Hematopoietic multipotent progenitor cell treated with erythropoietin and hydrocortisone succinate and interleukin-3 and kit ligand, for 4 days (in vitro differentiated cells): ENCODE measurements at regions not wholly inside any gene's neighbourhood (a gene's known extent, or its start where the extent isn't known, plus 50 kb on each side); places are given as distances from the start of the nearest gene placed in this dataset.

Experiments used
- DNase-seq: peaks from one replicate; pipeline ENCODE4 v3.0.0-alpha.2; 2015

DNA sequence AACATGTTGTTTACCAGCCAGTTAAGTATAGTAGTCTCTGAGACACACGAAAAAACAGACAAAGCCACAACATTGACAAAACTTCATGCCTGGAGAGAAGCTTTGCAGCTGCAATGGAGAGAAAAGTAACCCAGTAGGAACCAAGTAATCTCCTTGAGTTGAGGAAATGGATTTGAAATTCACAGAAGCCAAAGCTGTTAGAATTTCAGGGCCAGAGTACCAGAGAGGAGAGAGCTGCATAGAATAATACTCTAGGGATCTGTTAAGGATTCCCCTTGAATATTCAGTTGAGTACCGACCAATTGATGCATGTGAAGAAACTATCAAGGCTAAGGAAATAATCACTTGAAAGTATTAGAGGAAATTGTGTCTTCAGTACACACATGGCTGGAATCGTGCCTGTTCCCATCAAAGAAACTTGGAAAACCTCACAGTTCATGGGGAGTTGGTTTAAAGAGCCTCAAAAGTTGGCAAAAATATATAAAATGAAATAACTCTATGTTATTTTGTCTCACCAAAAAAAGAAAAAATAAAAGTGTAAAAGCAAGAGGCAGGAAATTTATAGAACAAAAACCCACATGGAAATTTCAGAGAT lies 324.0 kb upstream of the NEGR1 start:
- DNase-seq = no peak

DNA sequence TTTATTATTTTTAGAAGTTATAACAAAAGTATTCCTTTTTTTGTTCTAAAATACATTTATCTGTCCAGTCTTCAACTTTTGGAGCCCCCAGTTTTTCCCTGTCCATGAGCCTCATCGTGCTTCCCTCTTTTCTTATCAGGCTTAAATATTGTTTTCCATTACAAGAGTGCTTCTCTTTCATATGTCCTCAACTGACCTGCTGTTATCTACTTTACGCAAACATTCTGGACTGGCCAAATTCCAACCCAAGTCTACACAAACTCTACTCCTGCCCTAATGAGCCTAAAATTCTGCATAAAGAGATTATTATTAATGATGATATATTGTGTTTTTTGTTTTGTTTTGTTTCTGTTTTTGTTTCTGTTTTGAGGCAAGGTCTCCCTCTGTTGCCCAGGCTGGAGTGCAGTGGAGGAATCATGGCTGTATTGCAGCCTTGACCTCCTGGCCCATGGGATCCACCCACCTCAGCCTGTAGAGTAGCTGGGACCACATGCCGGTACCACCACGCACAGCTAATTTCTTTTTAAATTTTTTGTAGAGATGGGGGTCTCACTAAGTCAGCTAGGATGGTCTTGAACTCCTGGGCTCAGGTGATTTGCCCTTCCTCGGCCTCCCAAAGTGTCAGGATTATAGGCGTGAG lies 318.8 kb upstream of the NEGR1 start:
- DNase-seq = peak; percentile 32

DNA sequence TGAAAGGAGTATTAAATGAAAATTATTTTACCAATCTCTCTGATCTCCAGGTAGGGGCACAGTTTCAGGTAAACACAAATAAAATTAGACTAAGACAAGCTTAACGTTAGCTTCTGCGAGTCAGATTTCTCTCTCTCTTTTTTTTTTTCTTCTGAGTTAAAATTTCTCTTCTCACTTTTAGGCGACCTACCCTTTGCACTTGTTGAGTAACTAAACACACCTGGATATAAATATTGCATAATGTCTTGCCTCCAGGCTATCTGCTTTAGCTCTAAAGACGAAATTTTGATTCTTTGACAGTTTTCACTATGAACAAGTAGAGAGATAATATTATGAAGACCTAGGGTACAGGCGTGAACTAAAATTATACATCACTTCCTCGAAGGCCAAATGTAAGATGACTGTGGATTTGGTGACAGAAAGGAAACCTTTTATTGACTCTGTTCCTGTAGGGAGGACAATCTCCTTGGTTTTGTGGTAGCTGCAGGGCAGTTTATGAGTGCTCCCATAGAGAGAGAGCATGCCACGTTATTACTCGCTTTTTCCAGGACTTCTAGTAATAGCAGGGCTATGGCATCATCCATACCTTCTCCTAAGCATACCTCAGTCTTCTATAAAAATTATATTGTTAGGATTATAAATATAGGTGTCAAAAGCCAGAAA lies 303.8 kb upstream of the NEGR1 start:
- DNase-seq = no peak

DNA sequence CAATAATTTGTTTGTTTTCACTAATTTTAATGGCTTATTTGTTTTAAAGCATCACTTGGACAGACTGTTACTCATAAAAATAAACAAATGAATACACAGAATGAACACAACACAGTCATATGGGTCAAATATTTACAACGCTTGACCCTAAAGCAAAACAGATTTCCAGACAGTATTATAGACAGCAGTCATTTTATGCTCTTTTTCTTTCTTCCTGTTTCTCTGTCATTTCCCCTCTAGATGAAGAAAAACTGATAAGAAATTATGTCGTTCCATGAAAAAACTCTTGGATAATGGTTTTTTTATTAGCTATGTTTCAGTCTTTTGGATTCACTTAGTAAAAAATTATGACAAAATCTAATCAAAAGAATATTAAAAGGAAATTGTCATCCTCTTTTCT lies 297.3 kb upstream of the NEGR1 start:
- DNase-seq = no peak

DNA sequence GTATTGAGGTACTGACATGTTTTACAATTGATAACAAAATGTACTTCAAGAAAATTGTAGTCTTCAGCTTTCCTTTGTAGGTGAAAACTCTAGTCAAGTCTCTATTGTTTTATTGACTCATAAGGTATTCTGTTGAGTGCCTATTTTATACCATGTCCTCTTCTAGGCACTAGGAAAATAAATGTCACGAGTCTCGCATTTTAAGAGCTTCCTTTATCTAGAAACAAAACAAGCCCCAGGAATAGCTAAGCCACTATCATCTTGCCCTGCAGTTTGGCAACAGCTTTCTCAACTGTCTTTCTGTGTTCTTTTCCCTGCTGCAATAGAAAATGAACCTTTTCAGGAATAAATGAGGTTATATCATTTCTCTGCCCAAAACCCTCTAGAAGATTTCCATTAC lies 288.5 kb upstream of the NEGR1 start:
- DNase-seq = no peak

DNA sequence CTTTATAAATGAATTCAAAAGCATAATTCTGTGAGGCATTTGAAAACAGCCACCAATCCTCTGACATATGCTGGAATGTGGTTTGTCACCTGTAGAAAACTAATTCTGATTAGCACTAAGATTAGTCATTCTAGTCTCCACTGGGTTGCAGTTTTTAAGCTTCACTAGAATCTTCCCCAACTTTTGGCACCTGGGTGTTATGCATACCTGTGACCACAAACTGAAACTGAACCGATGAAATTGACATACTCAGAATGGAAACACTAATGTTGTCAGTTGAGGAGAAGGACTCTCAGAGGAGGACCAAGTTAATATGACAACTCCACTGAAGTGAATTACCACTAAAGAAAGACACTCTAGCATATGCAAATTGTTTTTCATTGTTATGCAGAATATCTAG lies 285.8 kb upstream of the NEGR1 start:
- no peak for DNase-seq

DNA sequence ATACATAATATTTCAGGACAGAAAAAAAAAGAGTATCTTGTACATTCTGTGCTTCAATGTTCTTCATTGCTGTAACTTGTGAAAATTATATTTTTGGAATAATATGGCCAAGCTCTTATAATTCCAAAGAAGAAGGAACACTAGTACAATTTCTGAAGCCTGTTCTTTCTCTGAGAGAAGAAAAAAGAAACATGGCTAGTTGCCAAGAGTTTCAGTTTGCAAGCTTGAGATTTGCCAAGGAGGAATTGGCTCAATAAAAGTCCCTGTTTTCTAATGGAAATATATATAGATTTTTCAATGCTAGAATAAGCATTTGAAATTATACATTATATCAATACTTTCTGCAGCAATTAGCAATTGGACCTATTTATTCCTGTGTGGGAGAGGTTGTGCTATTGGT lies 285.2 kb upstream of the NEGR1 start:
- DNase-seq = peak; percentile 2

DNA sequence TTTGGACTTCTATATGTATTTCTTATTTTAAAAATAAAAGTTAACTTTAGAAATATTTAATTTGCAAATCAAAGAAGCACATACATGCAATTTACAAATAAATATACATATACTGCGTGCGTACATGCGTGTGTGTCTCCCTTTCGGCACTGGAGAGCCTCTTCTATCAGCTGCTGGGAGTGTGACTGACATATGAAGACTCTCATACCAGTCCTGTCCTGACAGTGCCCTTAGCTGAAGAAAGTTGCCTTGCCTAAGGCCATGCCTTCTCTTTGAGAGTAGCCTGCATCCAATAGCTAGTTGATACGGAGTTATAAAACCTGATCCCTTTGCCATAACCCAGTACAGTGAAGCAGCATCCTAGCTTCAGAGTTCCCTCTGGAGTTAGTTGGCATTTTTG lies 282.4 kb upstream of the NEGR1 start:
- DNase-seq = no peak

DNA sequence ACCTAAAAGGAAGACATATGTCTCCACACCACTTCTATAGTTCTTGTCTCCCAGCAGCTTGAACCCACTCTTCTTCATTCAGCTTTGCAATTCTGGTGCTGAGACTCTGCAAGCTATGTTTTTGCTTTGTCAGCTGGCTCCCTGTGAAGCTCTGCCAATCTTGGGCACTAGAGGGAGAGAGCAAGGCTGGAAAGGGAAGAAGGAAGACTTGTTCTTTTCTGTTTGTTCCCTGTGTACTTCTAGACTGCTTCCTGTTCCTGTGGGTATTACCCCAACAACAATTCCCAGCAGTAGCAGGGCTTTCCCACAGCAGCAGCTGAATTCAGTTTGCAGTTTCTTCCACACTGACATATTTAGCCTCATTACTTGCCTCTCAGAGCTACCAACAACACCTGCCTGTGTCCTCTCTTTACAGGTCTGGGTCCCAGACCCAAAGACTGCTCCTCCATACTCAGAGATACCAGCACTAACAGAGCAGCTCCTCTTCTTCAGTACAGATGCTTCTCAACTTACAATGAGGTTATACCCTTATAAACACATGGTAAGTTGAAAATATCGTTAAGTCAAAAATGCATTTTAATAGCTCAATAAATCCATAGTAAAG lies 275.2 kb upstream of the NEGR1 start:
- peak; percentile 41 for DNase-seq

DNA sequence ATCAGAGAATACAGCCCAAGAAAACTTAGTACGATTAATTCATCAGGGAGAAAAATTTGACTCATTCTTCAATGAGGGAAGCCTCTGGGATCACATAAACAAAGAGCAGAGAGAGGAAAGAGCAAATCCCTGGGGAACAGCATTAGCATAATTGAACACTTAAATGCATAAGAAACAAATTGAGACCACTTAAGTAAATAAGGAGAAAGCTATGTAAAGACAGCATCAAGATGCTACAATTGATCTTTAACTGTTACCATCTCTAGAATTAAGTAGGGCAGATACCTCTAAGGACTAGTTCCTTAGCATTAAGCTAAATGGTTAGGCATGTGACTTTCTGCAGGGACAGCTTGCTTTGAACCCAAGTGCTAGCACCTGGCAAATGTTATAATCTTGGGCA lies 265.1 kb upstream of the NEGR1 start:
- no peak for DNase-seq

DNA sequence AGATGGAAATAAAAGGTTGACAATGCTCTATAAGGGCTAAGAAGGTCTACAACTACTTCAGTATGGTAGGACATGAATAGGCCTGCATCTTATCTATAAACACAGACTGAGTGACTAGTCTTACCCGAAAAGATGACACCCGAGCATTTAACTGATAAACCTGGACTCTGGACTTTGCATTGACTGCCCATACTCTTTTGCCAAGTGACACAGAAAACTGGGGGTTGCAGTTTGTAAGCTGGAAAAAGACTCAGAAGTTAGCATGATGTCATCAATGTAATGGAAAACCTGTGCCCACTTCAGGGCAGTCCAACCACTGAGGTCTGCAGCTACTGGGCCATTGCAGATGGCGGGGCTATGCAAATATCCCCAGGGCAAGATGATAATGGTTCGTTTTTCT lies 258.3 kb upstream of the NEGR1 start:
- peak; percentile 1 for DNase-seq

DNA sequence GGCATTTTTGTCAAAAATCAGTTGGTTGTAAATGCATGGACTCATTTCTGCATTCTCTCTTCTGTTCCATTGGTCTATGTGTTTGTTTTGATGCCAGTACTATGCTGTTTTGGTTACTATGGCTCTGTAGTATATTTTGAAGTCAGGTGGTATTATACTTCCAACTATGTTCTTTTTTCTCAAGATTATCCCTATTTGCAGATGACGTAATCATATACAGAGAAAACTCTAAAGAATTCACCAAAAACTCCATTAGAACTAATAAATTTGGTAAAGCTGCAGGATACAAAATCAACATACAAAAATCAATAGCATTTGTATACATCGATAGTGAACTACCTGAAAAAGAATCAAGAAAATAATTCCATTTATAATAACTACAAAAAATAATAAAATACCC lies 253.1 kb upstream of the NEGR1 start:
- no peak for DNase-seq

DNA sequence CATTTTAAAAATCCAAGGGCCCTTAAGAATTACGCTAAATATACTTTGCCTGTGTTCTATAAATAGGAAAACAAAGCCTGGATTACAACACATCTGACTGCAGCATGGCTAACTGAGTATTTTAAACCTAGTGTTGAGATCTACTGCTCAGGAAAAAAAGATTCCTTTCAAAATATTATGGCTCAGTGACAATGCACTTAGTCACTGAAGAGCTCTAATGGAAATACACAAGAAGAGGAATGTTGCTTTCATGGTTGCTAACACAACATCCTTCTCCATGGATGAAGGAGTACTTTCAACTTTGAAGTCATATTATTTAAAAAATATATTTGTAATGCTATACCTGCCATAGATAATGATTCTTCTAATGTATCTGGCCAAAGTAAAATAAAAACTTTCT lies 248.3 kb upstream of the NEGR1 start:
- DNase-seq = no peak

DNA sequence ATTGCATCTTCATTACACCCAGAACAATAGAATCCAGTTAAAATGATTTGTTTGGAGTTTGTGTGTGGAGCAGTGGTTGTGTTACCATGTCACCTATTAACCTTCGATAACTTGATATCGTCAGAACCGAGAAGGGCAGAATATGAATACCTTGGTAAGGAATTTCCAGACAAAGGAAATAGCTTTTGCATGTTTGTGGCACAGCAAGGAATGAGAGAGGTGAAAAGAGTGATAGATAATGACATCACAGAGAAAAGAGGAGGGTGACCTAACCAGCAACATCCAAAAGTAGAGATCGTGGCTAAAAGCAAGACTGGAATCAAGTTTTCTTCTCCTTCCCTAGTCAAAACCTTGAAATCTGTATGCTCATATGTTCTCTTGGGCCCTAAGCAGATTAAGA lies 244.6 kb upstream of the NEGR1 start:
- DNase-seq = no peak

DNA sequence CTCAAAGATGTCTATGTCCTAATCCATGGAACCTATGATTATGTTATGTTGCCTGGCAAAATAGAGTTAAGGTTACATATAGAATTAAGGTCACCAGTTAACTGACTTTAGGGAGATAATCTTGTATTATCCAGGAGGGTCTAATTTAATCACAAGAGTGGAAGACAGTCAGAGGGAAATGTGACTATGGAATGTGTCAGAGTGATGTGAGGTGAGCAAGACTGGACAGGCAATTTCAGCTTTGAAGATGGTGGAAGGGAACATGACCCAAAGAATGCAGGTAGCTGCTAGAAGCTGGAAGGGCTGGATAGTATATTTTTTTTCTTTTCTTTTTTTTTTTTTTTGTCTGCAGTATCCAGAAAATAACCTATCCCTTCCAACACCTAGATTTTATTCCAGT lies 241.7 kb upstream of the NEGR1 start:
- no peak for DNase-seq

DNA sequence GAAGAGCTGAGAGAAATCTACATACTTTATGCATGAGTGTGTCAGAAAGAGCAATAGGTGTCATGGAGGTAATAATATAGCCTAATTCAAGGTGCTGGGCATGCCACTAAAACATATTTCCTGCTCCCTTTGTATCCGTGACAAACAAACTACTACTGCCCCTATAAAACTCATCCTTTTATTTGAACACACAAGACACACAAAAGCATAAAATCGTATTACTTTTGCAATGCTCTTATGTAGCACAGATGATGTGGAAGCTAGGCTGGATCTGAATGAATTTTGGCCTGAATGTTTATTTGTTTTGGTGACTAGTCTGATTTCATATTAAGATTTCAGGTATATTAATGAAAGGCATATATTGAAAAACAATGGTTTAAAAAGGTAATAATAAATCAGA lies 239.3 kb upstream of the NEGR1 start:
- DNase-seq = no peak

DNA sequence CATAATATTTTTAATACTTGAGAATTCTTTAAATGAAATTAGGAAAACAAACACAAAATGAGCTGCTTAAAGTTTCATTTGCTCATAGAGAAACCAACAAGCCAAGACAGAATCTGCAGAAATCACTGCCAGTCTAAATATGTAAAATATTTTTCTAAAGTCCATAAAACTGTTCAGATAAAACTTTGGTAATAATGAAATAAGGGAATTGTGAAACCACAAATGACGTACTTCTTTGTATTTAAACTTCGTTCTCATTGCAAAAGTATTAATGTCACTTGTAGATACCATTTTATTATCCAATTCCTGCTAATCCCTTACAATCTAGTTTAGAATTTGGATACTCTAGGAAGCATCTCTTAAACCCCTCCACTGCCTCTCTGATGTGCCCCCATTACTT lies 234.5 kb upstream of the NEGR1 start:
- DNase-seq = no peak

DNA sequence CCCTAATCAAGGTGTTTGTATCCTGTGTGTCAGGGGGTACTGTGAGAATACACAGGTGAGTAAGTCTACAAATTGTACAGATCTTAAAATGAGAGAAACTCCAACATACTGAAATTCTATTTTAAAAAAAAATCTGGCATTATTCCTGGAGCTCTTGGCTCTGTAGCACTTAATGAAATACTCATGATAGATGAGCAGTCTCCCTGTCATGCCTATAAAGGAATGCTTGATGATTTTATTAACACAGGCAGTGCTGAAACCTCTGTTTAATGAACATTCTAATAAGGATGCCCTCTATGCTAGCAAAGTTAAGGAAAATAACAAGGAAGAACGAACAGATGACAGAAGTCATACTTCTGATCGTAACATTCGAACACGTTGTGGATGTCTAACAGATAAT lies 233.9 kb upstream of the NEGR1 start:
- no peak for DNase-seq

DNA sequence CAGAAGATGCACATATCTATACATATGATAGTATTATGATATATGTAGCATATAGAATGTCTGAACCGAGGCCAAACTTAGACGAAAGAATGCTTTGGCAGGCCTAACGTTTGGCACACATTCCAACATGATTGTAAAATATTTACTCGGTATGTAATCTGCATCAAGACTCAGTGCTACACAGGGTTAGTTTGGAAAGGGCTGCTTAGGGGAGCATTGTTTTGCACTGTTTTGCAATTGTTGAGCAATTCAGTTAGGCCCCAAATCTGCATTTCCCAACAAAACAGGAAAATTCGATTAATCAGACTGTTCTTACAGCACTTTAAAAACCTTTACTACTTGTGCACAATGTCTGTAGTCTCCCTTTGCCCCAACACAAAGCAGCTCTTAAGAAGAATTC lies 216.0 kb upstream of the NEGR1 start:
- DNase-seq = no peak

DNA sequence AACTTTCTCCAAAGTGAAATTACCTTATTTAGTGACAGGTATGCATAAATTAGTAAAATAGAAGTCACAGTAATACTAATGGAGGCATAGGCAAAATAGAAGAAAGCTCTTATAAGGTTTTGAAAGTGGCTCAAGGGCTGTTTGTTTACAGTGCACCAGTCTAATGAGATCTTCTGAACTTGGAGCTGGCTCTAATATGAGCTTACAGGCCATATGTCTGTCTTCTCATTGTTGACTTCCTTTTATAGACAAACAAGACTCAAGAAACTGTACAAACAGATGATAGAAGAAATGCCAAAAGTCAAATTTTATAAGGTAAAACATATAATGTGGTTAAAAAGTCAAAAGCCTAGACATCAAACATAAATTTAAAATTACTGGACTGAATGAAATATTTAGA lies 207.5 kb upstream of the NEGR1 start:
- no peak for DNase-seq

DNA sequence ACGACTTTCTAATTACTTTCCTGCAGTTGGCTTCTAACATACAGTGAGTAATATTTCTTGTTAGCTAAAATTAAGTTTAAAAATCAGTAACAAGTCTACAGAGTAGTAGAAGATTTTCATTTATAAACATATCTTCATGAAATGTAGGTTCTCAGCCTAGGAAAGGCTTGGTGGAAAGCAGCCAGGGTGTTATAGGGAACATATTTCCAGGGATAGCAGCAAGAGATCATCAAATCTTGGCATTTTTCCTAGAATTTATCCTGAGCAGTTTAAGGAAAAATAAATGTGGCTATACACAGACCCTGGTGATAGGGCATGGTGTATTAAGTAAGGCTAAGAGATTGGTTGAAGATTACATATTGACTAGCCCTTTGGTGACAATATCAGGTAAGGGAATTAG lies 203.5 kb upstream of the NEGR1 start:
- DNase-seq = no peak

DNA sequence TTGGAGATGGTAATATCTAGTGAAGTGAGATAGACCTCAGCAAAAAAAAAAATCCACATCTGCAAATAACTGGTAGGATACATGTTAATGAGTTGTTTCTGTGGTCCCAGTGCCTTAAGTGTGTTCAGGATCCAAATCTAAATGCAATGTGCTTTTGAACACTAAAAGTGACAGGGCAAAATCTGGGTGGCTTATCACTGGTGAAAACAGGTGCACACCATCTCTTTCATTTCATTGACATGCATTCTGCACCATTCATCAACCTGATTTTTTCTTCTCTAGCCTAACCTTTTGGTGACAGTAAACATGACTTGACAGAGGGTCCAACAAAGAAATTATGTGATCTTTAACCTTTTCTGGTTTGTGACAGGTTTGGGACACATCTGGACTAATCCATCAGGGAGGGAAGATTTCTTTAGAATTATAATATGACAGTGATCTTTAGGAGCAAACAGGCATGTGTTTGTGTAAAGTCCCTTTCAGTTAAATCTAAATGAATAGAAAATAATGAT lies 201.6 kb upstream of the NEGR1 start:
- DNase-seq = no peak

DNA sequence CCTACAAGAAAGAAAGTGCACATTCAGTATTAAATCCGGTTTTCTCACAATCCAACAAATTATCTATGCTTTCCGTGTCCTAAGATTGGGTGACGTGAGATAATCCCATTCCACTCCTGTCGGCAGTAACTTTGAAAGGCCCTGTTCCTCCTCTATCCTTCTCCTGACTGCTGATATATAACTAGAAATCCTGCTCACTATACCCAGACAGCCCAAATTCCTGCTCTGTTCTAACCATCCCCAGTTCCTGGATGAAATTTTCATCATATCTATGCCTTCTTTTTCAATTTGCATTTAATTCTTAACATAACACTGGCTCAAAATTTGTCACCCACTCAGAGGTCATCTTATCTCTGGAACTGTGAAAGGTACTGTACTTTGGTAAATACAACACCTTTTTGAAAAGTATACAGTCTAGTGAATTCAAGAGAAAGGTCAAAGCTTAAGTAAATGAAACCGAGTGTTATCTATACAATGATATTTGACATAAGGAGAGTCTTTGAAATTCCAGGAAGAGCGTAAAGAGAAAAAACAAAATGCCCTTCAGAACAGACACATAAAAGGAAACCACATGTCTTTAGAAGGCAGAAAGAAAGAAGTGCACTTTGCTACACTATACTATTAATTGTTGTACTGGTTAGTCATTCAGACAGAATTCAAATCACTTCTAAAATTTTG lies 200.5 kb upstream of the NEGR1 start:
- DNase-seq = no peak
